Loucy (cell line): ENCODE measurements at regions not wholly inside any gene's neighbourhood (a gene's known extent, or its start where the extent isn't known, plus 50 kb on each side); places are given as distances from the start of the nearest gene placed in this dataset.

Source experiments
- H2AFZ ChIP-seq: fragments of 200-600 bp; sonication (generic); 2 replicates; pipeline ENCODE4 v1.6.0; 2016; ENCODE audit warnings: antibody characterized with exemption, mild to moderate bottlenecking, low read length, moderate library complexity
- H3F3A ChIP-seq: fragments of 200-600 bp; 2 replicates; pipeline ENCODE4 v1.6.0; 2016; ENCODE audit warnings: antibody characterized with exemption, low read depth, mild to moderate bottlenecking
- H3K27me3 ChIP-seq: fragments of 200-600 bp; sonication (generic); 2 replicates; pipeline ENCODE4 v1.6.1; 2014; ENCODE audit warnings: low read length, mild to moderate bottlenecking; ENCODE audit not compliant: insufficient read depth, poor library complexity, severe bottlenecking
- H3K36me3 ChIP-seq: fragments of 200-600 bp; sonication (generic); 2 replicates; pipeline ENCODE4 v1.6.1; 2016; ENCODE audit warnings: low read length; ENCODE audit not compliant: insufficient read depth
- H3K4me1 ChIP-seq: fragments of 200-600 bp; sonication (generic); 2 replicates; pipeline ENCODE4 v1.5.1; 2014; ENCODE audit warnings: low read length, mild to moderate bottlenecking; ENCODE audit not compliant: insufficient read depth, poor library complexity, severe bottlenecking
- H3K4me2 ChIP-seq: fragments of 200-600 bp; sonication (generic); 2 replicates; pipeline ENCODE4 v1.6.0; 2014; ENCODE audit warnings: antibody characterized with exemption, low read length, low read depth, mild to moderate bottlenecking; ENCODE audit not compliant: poor library complexity, severe bottlenecking
- H3K4me3 ChIP-seq: fragments of 200-600 bp; sonication (generic); 2 replicates; pipeline ENCODE4 v1.5.1; 2014; ENCODE audit warnings: low read length, mild to moderate bottlenecking, mixed read lengths; ENCODE audit not compliant: poor library complexity, severe bottlenecking
- H3K79me2 ChIP-seq: fragments of 200-600 bp; sonication (generic); 2 replicates; pipeline ENCODE4 v1.6.1; 2014; ENCODE audit warnings: low read length; ENCODE audit not compliant: insufficient read depth
- H3K9ac ChIP-seq: fragments of 200-600 bp; sonication (generic); 2 replicates; pipeline ENCODE4 v1.6.0; 2014; ENCODE audit warnings: mild to moderate bottlenecking, low read depth, low read length, moderate library complexity; ENCODE audit not compliant: poor library complexity, severe bottlenecking
- H3K9me2 ChIP-seq: fragments of 200-600 bp; sonication (generic); replicated peaks from 2 replicates; pipeline ENCODE4 v1.6.1; 2016; ENCODE audit warnings: low read depth, low read length, mixed read lengths
- H3K9me3 ChIP-seq: fragments of 200-600 bp; sonication (generic); 2 replicates; pipeline ENCODE4 v1.6.1; 2014; ENCODE audit warnings: mild to moderate bottlenecking, antibody characterized with exemption, low read length, low read depth; ENCODE audit not compliant: insufficient read depth
- H4K20me1 ChIP-seq: fragments of 200-600 bp; sonication (generic); 2 replicates; pipeline ENCODE4 v1.6.0; 2014; ENCODE audit warnings: antibody characterized with exemption, low read length, mild to moderate bottlenecking; ENCODE audit not compliant: insufficient read depth, poor library complexity, severe bottlenecking
- CTCF ChIP-seq: fragments of 200-600 bp; sonication (generic); conservative IDR thresholded peaks from 2 replicates; pipeline ENCODE4 v1.5.1; 2014; ENCODE audit warnings: mild to moderate bottlenecking, antibody characterized with exemption, low read length
- EZH2phosphoT487 ChIP-seq: fragments of 200-600 bp; IDR thresholded peaks from 2 replicates; pipeline ENCODE4 v1.6.1; 2018; ENCODE audit warnings: antibody characterized with exemption, mild to moderate bottlenecking, moderate library complexity, borderline replicate concordance

GRCh38 chr12:5301539-5301938 lies 130.4 kb upstream of the NTF3 start:
- H3K27me3 ChIP-seq, result no peaks in the 10 kb centered on the region
- no peak overlapping the region for H3K9ac ChIP-seq
- no peaks in the 10 kb centered on the region for H3K79me2 ChIP-seq
- no peak overlapping the region for H3K4me3 ChIP-seq
- H2AFZ ChIP-seq, result no peak overlapping the region
- no peak overlapping the region for H3K4me2 ChIP-seq
- H3K36me3 ChIP-seq, result no peaks in the 10 kb centered on the region
- H3F3A ChIP-seq, result no peaks in the 10 kb centered on the region
- no peaks in the 10 kb centered on the region for H3K4me1 ChIP-seq
- H3K9me2 ChIP-seq, result no peaks in the 10 kb centered on the region
- no peaks in the 10 kb centered on the region for H4K20me1 ChIP-seq
- TF ChIP-seq CTCF, result no peak
- TF ChIP-seq EZH2phosphoT487, result no peak
- H3K9me3 ChIP-seq, result no peaks in the 10 kb centered on the region

DNA sequence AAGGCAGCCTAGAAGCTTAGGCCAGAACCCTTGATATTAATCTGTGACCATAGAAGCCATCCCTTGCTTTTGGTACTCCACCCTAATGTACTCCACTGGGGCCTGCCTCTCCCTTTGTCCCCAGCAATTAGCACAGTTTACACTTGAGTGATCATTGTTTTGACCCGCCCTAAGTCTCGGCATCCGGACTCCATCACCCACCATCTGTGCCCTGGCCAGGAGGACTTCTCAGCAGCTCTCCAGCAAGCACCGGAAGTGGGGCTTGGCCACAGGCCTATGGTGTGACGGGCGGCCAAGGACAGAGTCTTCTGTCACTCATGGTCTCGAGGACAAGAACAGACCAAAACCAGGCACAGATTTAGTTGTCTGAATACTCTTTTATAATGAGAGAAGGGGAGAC lies 126.5 kb upstream of the NTF3 start:
- Histone ChIP-seq H3K4me3 (no peak overlapping the region), H3K9me3 (no peaks in the 10 kb centered on the region), H3K79me2 (no peaks in the 10 kb centered on the region), H3K4me2 (no peak overlapping the region), H3K9ac (no peak overlapping the region), H2AFZ (no peak overlapping the region), H3F3A (no peaks in the 10 kb centered on the region), H3K27me3 (no peaks in the 10 kb centered on the region), H3K36me3 (no peaks in the 10 kb centered on the region), H3K4me1 (no peaks in the 10 kb centered on the region), H4K20me1 (no peaks in the 10 kb centered on the region), H3K9me2 (no peaks in the 10 kb centered on the region)
- no peak for TF ChIP-seq EZH2phosphoT487
- no peak for TF ChIP-seq CTCF

DNA sequence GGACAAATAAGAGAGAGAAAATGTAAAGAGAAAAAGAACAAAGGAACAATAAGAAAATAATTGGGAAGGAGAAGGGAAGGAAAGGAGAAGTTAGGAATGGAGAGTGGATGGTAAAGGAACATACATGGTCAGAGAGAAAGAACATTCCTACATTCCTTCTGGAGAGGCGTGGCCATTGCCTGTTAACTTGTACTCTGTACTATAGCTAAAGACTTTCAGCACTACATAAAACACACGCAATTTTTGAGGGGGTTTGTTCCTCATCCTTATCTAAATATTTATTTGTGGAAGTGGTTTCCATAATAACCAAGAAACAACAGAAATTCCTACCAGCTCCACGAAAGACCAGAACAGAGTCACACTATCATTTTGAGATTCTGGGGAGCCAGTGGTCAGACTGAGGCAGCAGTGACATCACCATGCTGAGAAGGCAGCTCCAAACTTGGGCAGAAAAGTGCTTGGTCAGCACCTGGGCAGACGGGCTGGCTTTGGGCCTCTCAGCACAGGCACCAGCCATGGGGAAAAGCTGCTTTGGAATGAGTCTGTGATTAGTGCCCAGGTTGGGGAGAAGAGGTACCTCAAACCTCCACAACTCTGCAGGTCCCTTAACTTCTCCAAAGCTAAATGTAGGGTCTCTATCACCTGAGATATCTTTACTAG lies 125.9 kb upstream of the NTF3 start:
- Histone ChIP-seq H3K9me3 (no peaks in the 10 kb centered on the region), H3K4me3 (no peak overlapping the region), H3F3A (no peaks in the 10 kb centered on the region), H3K4me1 (no peaks in the 10 kb centered on the region), H3K9ac (no peak overlapping the region), H3K79me2 (no peaks in the 10 kb centered on the region), H3K36me3 (no peaks in the 10 kb centered on the region), H3K9me2 (no peaks in the 10 kb centered on the region), H3K27me3 (no peaks in the 10 kb centered on the region), H2AFZ (no peak overlapping the region), H4K20me1 (no peaks in the 10 kb centered on the region), H3K4me2 (no peak overlapping the region)
- TF ChIP-seq EZH2phosphoT487 (no peak), CTCF (no peak)
